GM12878 (cell line): ENCODE measurements at regions not wholly inside any gene's neighbourhood (a gene's known extent, or its start where the extent isn't known, plus 50 kb on each side); places are given as distances from the start of the nearest gene placed in this dataset.

ENCODE experiments used
- ATAC-seq: fragments of 200-7000 bp; cut with Tn5 transposase; 3 replicates; pipeline ENCODE4 v1.9.1; 2020; ENCODE audit warnings: mild to moderate bottlenecking, moderate library complexity
- BruUV-seq: library from RNA; stranded (reverse); fragments of 400-500 nt; replicated peaks from 2 replicates; lab custom pipeline; 2021; lab: Mats Ljungman, UMichigan
- CTCF ChIA-PET: fragments of 300-600 bp; sonication (Branson Sonifier 250); formaldehyde crosslinking; extraction: SDS; loops from one replicate; lab custom pipeline; 2021; ENCODE audit warnings: inconsistent platforms; lab: Yijun Ruan, JAX
- POLR2A ChIA-PET: fragments of 350-600 bp; formaldehyde crosslinking; extraction: SDS; loops from one replicate; lab custom pipeline; 2021; ENCODE audit warnings: inconsistent platforms; lab: Charles Lee
- RAD21 ChIA-PET: fragments of 300-600 bp; sonication (Branson Sonifier 250); formaldehyde crosslinking; loops from one replicate; lab custom pipeline; 2023; ENCODE audit warnings: antibody characterized with exemption; ENCODE audit not compliant: unreplicated experiment; lab: Charles Lee
- SMC1A ChIA-PET: fragments of 300-600 bp; sonication (Branson Sonifier 250); formaldehyde crosslinking; loops from one replicate; lab custom pipeline; 2023; ENCODE audit not compliant: unreplicated experiment, uncharacterized antibody; lab: Charles Lee
- DNase-seq: peaks from one replicate; pipeline ENCODE4 v3.0.0-alpha.2; 2011; ENCODE audit warnings: low read depth, low spot score
- FAIRE-seq: peaks from 3 replicates; lab custom pipeline; 2011; peaks lifted over from hg19 to GRCh38; lab: Jason Lieb, UNC
- H2AFZ ChIP-seq: 2 replicates; pipeline ENCODE4 v1.6.0; 2011; ENCODE audit warnings: low read depth, low read length, control low read depth; ENCODE audit not compliant: control insufficient read depth
- H3K27ac ChIP-seq: 2 replicates; pipeline ENCODE4 v1.5.1; 2011; ENCODE audit warnings: control low read depth; ENCODE audit not compliant: control insufficient read depth, insufficient read depth
- H3K27me3 ChIP-seq, 2 experiments: replicated peaks in 1 of 2; 2 replicates each; pipeline versions ENCODE4 v1.6.0 to v1.6.1; 2011; ENCODE audit warnings: low read length in 1 of 2; ENCODE audit not compliant: control insufficient read depth in 2 of 2, insufficient read depth in 2 of 2
- H3K36me3 ChIP-seq, 2 experiments: 2 replicates each; pipeline ENCODE4 v1.5.1; 2011; ENCODE audit warnings: low read length in 1 of 2; ENCODE audit not compliant: control insufficient read depth in 2 of 2, insufficient read depth in 2 of 2
- H3K4me1 ChIP-seq: 2 replicates; pipeline ENCODE4 v1.6.1; 2011; ENCODE audit warnings: mild to moderate bottlenecking, low read length, moderate library complexity, mixed read lengths; ENCODE audit not compliant: control insufficient read depth, insufficient read depth
- H3K4me2 ChIP-seq: 2 replicates; pipeline ENCODE4 v1.6.0; 2011; ENCODE audit warnings: control low read depth; ENCODE audit not compliant: control insufficient read depth, insufficient read depth
- H3K4me3 ChIP-seq: fragments of 200-600 bp; sonication (generic); 2 replicates; pipeline ENCODE4 v1.5.1; 2016
- H3K79me2 ChIP-seq: 2 replicates; pipeline ENCODE4 v1.6.0; 2011; ENCODE audit warnings: low read length; ENCODE audit not compliant: control insufficient read depth, insufficient read depth
- H3K9ac ChIP-seq: 2 replicates; pipeline ENCODE4 v1.8.0; 2011; ENCODE audit warnings: low read length, control low read depth, mixed read lengths; ENCODE audit not compliant: control insufficient read depth, insufficient read depth
- H3K9me3 ChIP-seq: replicated peaks from 3 replicates; pipeline ENCODE4 v1.5.1; 2011; ENCODE audit warnings: mild to moderate bottlenecking, low read length; ENCODE audit not compliant: control insufficient read depth, insufficient read depth
- H4K20me1 ChIP-seq: 2 replicates; pipeline ENCODE4 v1.6.0; 2011; ENCODE audit not compliant: control insufficient read depth, insufficient read depth
- BMI1 ChIP-seq: fragments of 450-650 bp; IDR thresholded peaks from 2 replicates; pipeline ENCODE4 v1.6.1; 2016; ENCODE audit warnings: mild to moderate bottlenecking, moderate library complexity, borderline replicate concordance
- CHD4 ChIP-seq: fragments of 200-600 bp; sonication (generic); IDR thresholded peaks from 2 replicates; pipeline ENCODE4 v1.6.1; 2016; ENCODE audit warnings: mild to moderate bottlenecking
- FOXK2 ChIP-seq: fragments of 450-650 bp; IDR thresholded peaks from 2 replicates; pipeline ENCODE4 v1.6.1; 2017; ENCODE audit warnings: mild to moderate bottlenecking, moderate library complexity
- HDAC6 ChIP-seq: fragments of 200-600 bp; sonication (generic); IDR thresholded peaks from one replicate; pipeline ENCODE4 v1.8.0; 2017; ENCODE audit warnings: antibody characterized with exemption; ENCODE audit not compliant: unreplicated experiment
- JUNB ChIP-seq: IDR thresholded peaks from 2 replicates; pipeline ENCODE4 v1.6.1; 2016; ENCODE audit warnings: antibody characterized with exemption, mild to moderate bottlenecking
- NR2C1 ChIP-seq: fragments of 450-650 bp; IDR thresholded peaks from 2 replicates; pipeline ENCODE4 v1.6.1; 2017; ENCODE audit warnings: antibody characterized with exemption, mild to moderate bottlenecking, moderate library complexity
- PAX8 ChIP-seq: fragments of 450-650 bp; IDR thresholded peaks from 2 replicates; pipeline ENCODE4 v1.6.1; 2017; ENCODE audit warnings: mild to moderate bottlenecking, moderate library complexity
- PKNOX1 ChIP-seq: fragments of 450-650 bp; IDR thresholded peaks from 2 replicates; pipeline ENCODE4 v1.6.1; 2016; ENCODE audit warnings: mild to moderate bottlenecking
- RCOR1 ChIP-seq: conservative IDR thresholded peaks from 2 replicates; pipeline ENCODE4 v1.6.1; 2012; ENCODE audit warnings: low read depth, low read length, improper control_type of control experiment
- SIN3A ChIP-seq: IDR thresholded peaks from 2 replicates; pipeline ENCODE4 v1.6.1; 2012; ENCODE audit warnings: low read depth, low read length, improper control_type of control experiment
- SRF ChIP-seq, 2 experiments: IDR thresholded peaks; 2 replicates each; pipeline ENCODE4 v1.6.1; 2011; ENCODE audit warnings: low read depth in 2 of 2, low read length in 2 of 2, mild to moderate bottlenecking in 1 of 2, moderate library complexity in 1 of 2
- YBX1 ChIP-seq: fragments of 450-650 bp; IDR thresholded peaks from 2 replicates; pipeline ENCODE4 v1.6.1; 2016; ENCODE audit warnings: antibody characterized with exemption
- ZNF24 ChIP-seq: fragments of 450-650 bp; IDR thresholded peaks from 2 replicates; pipeline ENCODE4 v1.6.1; 2017; ENCODE audit warnings: antibody characterized with exemption, mild to moderate bottlenecking
- WGBS: methylation state at CpG from one replicate; pipeline ENCODE4 v1.1.6; 2016; ENCODE audit warnings: low lambda C conversion rate; ENCODE audit not compliant: insufficient replicate concordance, insufficient coverage; ENCODE audit errors: missing lambda C conversion rate; 5-methylcytosine and 5-hydroxymethylcytosine counted together
- in situ Hi-C: fragments of 300-500 bp; cut with MboI; formaldehyde crosslinking; loops from 9 replicates; pipeline ENCODE4 v1.14.3; 2018; ENCODE audit warnings: mixed read lengths
- intact Hi-C: fragments of 100-400 bp; cut with micrococcal nuclease; formaldehyde crosslinking; loops from one replicate; pipeline ENCODE4 v1.14.2; 2022; ENCODE audit not compliant: unreplicated experiment
- TF ChIP-seq, protein P1 (sequence below): fragments of 450-650 bp; IDR thresholded peaks from 2 replicates; pipeline ENCODE4 v1.6.1; 2017; ENCODE audit warnings: mild to moderate bottlenecking, moderate library complexity

GRCh38 chrX:20388594-20388993 lies 121.9 kb upstream of the RPS6KA3 start:
- WGBS, result 24% methylated on average over 5 of the region's 5 CpGs
- ChIA-PET SMC1A (no interaction called here), CTCF (no interaction called here), POLR2A (no interaction called here), RAD21 (no interaction called here)
- in situ Hi-C loops, result no loop called here
- intact Hi-C loops, result no loop called here
- Histone ChIP-seq H3K27me3 (no peaks in the 10 kb centered on the region; a peak in 1 of 4 replicates), H3K4me3 (no peak overlapping the region), H2AFZ (no peak overlapping the region), H3K9ac (no peak overlapping the region), H3K27ac (no peak overlapping the region), H3K36me3 (no peaks in the 10 kb centered on the region), H3K4me2 (no peak overlapping the region), H3K9me3 (no peaks in the 10 kb centered on the region), H4K20me1 (no peaks in the 10 kb centered on the region), H3K4me1 (no peaks in the 10 kb centered on the region), H3K79me2 (no peaks in the 10 kb centered on the region)
- no TSS peak for BruUV-seq
- DNase-seq, result no peak
- TF ChIP-seq SRF (IDR thresholded peaks at IDR 0.05; ENCODE audit: low read depth in 2 of 2, low read length in 2 of 2) (no peak), PAX8 (no peak), JUNB (no peak), YBX1 (no peak), SIN3A (no peak), HDAC6 (no peak), PKNOX1 (no peak), CHD4 (no peak), BMI1 (no peak), RCOR1 (no peak), NR2C1 (no peak), FOXK2 (no peak), ZNF24 (no peak)
- TF ChIP-seq, protein P1, sequence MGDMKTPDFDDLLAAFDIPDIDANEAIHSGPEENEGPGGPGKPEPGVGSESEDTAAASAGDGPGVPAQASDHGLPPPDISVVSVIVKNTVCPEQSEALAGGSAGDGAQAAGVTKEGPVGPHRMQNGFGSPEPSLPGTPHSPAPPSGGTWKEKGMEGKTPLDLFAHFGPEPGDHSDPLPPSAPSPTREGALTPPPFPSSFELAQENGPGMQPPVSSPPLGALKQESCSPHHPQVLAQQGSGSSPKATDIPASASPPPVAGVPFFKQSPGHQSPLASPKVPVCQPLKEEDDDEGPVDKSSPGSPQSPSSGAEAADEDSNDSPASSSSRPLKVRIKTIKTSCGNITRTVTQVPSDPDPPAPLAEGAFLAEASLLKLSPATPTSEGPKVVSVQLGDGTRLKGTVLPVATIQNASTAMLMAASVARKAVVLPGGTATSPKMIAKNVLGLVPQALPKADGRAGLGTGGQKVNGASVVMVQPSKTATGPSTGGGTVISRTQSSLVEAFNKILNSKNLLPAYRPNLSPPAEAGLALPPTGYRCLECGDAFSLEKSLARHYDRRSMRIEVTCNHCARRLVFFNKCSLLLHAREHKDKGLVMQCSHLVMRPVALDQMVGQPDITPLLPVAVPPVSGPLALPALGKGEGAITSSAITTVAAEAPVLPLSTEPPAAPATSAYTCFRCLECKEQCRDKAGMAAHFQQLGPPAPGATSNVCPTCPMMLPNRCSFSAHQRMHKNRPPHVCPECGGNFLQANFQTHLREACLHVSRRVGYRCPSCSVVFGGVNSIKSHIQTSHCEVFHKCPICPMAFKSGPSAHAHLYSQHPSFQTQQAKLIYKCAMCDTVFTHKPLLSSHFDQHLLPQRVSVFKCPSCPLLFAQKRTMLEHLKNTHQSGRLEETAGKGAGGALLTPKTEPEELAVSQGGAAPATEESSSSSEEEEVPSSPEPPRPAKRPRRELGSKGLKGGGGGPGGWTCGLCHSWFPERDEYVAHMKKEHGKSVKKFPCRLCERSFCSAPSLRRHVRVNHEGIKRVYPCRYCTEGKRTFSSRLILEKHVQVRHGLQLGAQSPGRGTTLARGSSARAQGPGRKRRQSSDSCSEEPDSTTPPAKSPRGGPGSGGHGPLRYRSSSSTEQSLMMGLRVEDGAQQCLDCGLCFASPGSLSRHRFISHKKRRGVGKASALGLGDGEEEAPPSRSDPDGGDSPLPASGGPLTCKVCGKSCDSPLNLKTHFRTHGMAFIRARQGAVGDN, result no peak
- no peak for FAIRE-seq
- ATAC-seq, result no peak
